ENCODE measurements at regions not wholly inside any gene's neighbourhood (a gene's known extent, or its start where the extent isn't known, plus 50 kb on each side); places are given as distances from the start of the nearest gene placed in this dataset.

DNA sequence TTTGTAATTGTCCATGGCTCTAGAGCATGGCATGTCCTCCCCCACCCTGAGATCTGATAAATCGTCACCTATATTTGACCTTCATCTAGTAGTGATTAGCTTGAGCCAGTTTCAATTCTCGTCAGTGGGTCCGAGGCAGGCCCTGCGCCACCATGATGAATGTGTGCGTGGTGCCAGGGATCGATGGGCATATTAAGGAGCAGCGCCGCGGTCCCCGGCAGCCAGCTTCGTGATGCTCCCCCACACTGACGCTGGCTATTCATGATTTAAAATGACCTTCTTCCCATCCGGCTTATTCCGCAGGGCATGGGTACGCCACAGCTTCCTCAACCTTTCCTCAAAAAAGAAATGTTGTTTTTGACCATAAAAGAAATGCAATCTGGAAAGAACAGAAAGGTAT is 68.0 kb downstream of the SLC25A47 start:
- intact Hi-C loops (cut with DNase I): no loop called here
- TF ChIP-seq, protein P1, sequence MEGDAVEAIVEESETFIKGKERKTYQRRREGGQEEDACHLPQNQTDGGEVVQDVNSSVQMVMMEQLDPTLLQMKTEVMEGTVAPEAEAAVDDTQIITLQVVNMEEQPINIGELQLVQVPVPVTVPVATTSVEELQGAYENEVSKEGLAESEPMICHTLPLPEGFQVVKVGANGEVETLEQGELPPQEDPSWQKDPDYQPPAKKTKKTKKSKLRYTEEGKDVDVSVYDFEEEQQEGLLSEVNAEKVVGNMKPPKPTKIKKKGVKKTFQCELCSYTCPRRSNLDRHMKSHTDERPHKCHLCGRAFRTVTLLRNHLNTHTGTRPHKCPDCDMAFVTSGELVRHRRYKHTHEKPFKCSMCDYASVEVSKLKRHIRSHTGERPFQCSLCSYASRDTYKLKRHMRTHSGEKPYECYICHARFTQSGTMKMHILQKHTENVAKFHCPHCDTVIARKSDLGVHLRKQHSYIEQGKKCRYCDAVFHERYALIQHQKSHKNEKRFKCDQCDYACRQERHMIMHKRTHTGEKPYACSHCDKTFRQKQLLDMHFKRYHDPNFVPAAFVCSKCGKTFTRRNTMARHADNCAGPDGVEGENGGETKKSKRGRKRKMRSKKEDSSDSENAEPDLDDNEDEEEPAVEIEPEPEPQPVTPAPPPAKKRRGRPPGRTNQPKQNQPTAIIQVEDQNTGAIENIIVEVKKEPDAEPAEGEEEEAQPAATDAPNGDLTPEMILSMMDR (IDR thresholded peaks at IDR 0.05): no peak
- Histone ChIP-seq H3K4me3 (no peak overlapping the region), H3K27ac (peak overlapping the region; percentile 3), H3K4me1 (peaks cover 4% of the 10 kb centered on the region), H3K36me3 (no peaks in the 10 kb centered on the region), H3K9ac (ENCODE audit: low read depth in 2 of 2, low read length in 2 of 2) (no peak overlapping the region), H3K27me3 (no peaks in the 10 kb centered on the region), H3K9me3 (no peaks in the 10 kb centered on the region)
- DNase-seq: no peak

DNA sequence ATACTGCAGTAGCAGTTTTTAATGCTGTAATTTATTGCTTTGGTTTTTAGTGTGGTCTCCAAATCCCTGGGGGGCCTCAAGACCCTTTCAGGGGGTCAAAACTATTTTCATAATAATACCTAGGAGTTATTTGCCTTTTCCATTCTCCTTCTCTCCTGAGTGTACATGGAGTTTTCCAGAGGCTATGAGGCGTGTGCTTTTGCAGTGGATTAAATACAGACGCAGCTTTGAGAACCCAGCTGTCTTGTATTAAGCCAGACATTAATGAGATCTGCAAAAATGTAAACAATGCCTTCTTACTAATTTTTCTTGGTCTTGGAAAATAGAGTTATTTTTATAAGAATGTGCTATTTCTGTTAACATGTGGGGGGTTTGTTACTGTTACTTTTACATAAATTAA is 68.6 kb downstream of the SLC25A47 start:
- Histone ChIP-seq H3K27ac (no peak overlapping the region), H3K9ac (ENCODE audit: low read depth in 2 of 2, low read length in 2 of 2) (no peak overlapping the region), H3K36me3 (no peaks in the 10 kb centered on the region), H3K27me3 (no peaks in the 10 kb centered on the region), H3K4me3 (no peak overlapping the region), H3K9me3 (no peaks in the 10 kb centered on the region), H3K4me1 (peaks cover 4% of the 10 kb centered on the region)
- TF ChIP-seq, protein P1 (IDR thresholded peaks at IDR 0.05): no peak
- DNase-seq: no peak
- intact Hi-C loops (cut with DNase I): no loop called here

DNA sequence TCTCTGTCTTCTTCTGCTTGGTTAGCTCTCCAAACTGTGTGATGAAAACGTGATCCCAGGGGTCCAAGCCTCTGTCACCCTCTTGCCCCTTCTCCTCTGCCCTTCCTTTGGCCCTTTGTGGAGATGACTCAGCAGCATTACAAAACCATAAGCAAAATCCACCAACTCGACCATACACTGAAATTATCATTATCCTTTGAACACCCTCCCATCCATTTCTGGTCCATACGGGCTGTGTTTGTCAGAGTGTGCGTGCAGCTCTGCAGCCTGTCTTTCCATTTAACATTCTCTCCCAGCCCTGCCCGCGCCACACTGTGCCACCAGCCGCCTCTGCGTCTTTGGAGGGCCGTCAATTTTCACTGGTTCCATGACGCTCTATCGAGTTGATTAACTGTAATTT is 69.2 kb downstream of the SLC25A47 start:
- no peaks in the 10 kb centered on the region for H3K9me3 ChIP-seq
- no peaks in the 10 kb centered on the region for H3K27me3 ChIP-seq
- TF ChIP-seq, protein P1 (IDR thresholded peaks at IDR 0.05): no peak
- no peak overlapping the region for H3K9ac ChIP-seq (ENCODE audit: low read depth in 2 of 2, low read length in 2 of 2)
- DNase-seq: no peak
- H3K4me1 ChIP-seq: peaks cover 9% of the 10 kb centered on the region
- H3K27ac ChIP-seq: no peak overlapping the region
- H3K4me3 ChIP-seq: no peak overlapping the region
- H3K36me3 ChIP-seq: no peaks in the 10 kb centered on the region
- intact Hi-C loops (cut with DNase I): no loop called here

DNA sequence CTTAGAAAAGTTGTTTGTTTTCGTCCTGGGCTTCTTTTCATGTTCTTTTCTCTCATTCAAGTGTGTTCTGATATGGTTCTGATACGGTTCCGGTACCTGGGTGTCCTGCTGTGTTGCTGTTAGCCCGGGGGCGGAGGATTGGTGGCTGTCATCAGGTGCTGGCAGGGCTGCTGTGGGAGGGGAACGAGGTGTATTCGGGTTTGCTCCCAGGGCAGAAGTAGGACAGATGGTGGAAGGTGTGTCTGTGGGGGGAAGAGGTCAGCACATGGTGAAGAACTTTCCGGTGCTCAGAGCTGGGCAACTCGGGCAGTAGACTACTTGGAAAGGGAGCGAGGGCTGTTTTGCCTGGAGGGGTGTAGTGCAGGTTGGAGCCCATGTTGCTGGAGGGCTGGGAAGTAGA is 70.2 kb downstream of the SLC25A47 start:
- no peaks in the 10 kb centered on the region for H3K9me3 ChIP-seq
- H3K36me3 ChIP-seq: no peaks in the 10 kb centered on the region
- H3K27me3 ChIP-seq: no peaks in the 10 kb centered on the region
- H3K9ac ChIP-seq (ENCODE audit: low read depth in 2 of 2, low read length in 2 of 2): peak overlapping the region in 1 of 2 donors; percentile 48
- no peak for DNase-seq
- H3K4me1 ChIP-seq: peaks cover 11% of the 10 kb centered on the region
- no peak overlapping the region for H3K4me3 ChIP-seq
- intact Hi-C loops (cut with DNase I): no loop called here
- H3K27ac ChIP-seq: no peak overlapping the region
- TF ChIP-seq, protein P1 (IDR thresholded peaks at IDR 0.05): no peak

DNA sequence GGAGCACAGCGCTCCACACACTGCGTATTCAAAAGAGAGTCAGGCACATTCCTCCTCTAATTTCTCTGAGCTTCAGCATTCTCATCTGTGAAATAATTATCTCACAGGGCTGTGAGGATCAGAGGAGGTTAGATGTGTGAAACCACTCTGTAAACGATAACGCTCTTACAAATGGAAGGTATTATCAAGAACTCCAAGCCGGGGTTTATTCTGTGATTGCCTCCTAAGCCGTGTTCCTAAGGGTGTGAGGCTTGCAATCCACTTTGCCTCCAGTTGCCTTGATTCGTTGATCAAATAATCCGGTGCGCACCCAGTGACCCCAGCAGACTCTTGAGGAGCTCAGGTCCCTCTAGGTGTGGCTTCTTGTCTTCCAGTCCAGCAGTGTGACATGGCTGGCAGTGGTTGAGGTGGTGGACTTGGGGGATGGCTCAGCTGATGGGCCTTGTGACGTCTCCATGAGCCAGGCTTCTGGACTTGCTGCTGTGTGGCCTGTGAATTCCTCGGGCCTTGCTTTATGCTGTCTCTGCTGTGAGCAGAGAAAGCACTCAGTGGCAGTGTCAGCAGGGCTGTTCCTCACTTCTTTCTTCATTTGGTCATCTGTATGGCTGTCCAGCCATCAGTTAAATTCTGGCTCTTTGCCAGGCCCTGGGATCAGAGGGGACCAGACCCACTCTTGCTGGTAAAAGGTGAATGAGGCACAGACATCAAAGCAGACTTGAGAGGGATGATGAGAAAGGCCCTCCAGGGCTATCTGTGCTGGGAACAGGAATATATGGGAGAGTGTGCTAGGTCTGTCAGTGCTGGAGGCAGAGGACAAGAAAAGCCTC is 71.0 kb downstream of the SLC25A47 start:
- Histone ChIP-seq H3K36me3 (no peaks in the 10 kb centered on the region), H3K9ac (ENCODE audit: low read depth in 2 of 2, low read length in 2 of 2) (no peak overlapping the region), H3K4me1 (peaks cover 11% of the 10 kb centered on the region), H3K4me3 (no peak overlapping the region), H3K27me3 (no peaks in the 10 kb centered on the region), H3K27ac (no peak overlapping the region), H3K9me3 (no peaks in the 10 kb centered on the region)
- no peak for DNase-seq
- TF ChIP-seq, protein P1 (IDR thresholded peaks at IDR 0.05): no peak
- intact Hi-C loops (cut with DNase I): no loop called here
